NCI-H1436 treated with DMSO at 0.1 percent for 48 hours (cell line): ENCODE measurements at regions not wholly inside any gene's neighbourhood (a gene's known extent, or its start where the extent isn't known, plus 50 kb on each side); places are given as distances from the start of the nearest gene placed in this dataset.
"Not testable (repeated sequence)": the region's sequence is repeated elsewhere in the genome, so short reads cannot be mapped to it uniquely, and the experiment has no call there.

Source experiments
- DNase-seq: peaks from one replicate; lab custom pipeline; 2025; lab: John Stamatoyannopoulos, UW

DNA sequence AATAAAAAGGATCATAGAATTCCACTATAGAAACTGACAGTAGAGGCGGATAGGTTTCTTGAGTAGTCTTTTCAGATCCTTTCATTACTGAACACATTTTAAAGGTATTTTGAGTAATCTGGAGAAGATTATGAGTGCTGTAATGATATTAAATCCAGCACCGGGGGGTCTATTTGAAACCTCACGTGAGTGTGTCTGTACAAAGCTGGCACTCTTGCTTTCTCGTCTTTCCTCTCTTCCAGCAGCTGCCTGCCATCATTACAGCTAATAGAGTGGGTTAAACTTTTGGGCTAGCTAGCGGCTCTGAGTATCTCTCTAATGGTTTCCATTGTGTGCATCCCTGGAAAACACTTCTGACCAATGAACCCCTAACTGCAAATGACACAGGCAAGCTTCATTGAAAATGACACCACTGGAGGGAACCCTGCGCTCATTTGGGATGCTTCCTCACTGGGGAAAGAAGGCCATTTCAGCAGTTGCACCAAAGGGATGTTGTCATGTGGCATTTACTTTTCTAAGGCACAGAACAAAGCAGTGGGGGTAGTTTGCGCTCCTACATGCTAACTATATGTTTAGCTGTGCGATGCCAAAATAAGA lies 101.0 kb downstream of the HRH4 start:
- no peak for DNase-seq

DNA sequence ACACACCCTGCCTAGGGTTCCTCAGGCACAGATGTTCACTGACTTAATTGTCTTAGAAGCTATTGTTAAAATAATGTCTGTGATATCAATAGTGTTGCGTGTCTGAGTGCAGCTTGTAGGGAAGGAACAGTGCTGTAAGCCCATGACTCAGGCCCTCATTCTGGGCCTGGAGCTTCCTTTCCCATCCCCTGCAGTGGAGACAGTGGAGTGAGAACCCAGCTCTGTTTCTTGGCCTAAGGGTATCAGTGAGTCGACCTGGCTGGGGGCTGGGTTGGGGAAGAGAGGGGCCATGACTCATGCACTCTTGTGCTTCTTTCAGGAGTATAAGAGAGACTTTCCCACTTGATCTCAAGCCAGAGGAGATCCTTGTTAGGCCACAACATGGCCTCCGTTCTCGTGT lies 106.8 kb downstream of the HRH4 start:
- DNase-seq: no peak

DNA sequence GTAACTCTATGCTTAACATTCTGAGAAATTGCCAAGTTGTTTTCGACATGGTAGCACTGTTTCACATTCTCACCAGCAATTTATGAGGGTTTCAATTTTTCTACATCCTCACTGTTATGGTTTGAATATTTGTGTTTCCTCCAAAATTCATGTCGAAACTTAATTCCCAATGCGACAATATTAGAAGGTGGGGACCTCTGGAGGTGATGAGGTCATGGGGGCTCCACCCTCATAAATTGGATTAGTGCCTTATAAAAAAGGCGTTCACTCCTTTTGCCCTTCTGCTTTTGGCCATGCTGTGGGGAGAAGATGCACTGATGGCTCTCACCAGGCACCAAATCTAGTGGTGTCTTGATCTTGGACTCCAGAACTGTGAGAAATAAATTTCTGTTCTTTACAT lies 110.3 kb downstream of the HRH4 start:
- no peak for DNase-seq

DNA sequence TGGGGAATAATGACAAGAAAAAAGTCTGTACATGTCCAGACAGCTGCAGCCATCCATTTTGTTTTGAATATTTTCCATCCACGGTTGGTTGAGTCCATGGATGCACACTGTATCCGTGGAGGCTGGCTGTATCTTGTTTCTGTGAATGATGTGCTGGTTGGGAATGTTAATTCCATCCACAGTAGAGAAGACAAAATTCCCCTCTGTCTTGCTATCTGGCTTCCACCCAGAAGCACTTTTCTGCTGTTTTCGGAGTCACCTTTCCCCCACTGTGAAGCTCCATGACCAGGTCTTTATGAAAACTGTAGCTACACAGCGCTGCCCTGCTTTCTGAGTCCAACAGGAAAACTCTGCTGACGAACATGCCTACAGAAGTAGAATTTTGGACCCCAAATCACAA lies 122.3 kb downstream of the HRH4 start:
- no peak for DNase-seq

DNA sequence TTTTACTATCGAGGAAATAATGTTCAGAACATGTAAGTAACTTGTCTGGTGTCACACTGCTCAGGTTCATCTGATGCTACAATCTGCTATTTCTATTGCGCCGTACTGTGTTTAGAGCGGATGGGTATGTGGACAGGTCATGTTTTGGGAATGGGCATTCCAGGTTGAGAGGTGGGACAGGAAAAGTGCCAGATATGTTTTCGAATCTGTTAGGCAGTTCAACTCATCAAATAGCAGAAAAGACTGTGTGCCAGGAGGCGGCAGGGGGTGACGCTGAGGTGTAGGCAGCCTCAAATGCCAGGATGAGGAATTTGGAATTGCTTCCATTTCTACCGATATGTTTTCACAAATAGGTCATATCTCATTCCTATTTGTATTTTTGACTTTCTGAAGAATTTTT lies 123.8 kb downstream of the HRH4 start:
- no peak for DNase-seq

DNA sequence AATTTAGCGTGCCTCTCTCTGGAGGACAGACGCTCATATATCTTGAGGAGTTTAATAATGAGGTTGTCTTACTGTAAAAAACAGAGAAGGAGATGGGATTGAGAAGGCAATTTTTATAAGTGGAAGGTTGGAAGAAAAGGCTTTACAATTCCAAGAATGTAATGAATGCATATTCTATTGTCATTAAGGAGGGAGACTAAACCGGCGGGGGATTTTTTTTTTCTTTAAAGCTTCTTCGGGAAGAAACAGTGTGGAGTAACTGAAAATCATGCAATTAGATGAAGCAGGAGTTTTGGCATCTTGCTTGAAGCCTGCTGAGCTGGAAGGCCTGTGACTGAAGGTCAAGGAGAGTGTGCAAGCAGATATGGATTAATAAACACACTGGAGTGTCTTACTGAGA lies 124.4 kb downstream of the HRH4 start:
- no peak for DNase-seq

DNA sequence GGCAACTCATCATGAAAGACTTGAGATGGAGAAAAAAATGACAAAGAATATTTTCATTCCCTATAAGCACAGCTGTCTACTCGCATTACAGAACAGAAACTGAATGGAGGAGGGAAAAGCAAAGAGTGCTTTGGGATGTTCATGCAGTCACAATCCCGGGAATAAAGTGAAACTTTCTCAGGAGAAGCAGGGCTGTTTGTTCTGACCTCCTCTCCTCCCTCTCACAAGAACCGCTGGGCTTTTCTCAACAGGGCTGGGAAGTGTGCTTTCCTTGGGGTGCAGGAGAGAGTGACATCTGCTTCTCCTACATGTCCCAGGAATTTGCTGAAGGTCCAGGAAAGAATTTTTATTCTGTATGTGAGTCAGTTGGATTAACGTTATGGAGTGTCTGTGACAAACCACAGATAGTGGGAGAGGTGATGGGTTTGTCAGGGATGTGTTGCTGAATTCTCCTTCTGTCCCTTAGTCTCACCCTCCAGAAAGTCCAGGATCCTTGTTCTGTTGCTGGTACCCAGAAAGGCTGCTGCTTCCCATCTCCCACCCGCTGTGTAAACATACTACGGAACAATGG lies 125.6 kb downstream of the HRH4 start:
- no peak for DNase-seq

DNA sequence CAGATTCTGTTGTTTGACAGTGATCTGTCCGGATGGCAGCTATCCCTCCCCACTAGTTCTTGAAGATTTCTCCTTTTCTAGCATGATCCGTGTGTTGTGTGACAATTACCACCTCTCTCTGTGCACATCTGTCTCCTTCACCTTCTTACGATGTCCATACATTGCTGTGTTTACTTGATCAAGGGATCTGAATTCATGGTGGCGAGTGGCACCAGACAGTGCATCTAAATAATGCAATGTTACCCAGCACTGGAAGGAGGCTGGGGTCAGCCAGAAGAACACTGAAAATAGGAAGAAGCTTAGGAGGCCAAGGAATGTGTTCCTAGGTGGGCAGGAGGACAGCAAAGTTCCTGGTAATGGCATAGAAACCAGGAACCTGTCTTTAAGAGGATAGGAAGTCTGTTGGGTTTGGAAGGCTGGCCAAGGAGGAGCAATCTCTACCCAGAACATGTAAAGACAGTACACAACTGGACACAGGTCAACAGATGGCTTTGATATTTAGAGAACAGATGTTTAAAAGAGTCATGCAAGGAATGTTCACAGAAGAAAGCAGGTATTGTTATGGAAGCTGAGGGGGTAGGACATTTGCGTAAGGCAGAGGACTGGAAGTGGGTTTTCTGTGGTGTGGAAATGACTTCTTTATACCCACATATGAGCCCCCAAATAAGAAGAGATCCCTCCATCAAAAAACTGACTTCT lies 126.4 kb downstream of the HRH4 start:
- DNase-seq: no peak

DNA sequence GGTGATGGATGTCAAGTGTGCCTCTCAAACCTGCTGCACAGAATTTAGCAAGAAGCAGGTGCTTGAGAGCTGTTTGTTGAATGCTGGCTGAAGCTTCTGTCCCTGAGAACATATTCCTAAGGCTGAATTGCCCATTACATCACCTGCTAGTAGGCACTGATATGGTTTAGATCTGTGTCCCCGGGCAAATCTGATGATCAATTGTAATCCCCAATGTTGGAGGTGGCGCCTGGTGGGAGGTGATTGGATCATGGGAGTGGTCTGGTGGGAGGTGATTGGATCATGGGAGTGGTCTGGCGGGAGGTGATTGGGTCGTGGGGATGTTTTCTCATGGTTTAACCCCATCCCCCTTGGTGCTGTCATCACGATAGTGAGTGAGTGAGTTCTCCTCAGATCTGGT lies 128.0 kb downstream of the HRH4 start:
- no peak for DNase-seq

DNA sequence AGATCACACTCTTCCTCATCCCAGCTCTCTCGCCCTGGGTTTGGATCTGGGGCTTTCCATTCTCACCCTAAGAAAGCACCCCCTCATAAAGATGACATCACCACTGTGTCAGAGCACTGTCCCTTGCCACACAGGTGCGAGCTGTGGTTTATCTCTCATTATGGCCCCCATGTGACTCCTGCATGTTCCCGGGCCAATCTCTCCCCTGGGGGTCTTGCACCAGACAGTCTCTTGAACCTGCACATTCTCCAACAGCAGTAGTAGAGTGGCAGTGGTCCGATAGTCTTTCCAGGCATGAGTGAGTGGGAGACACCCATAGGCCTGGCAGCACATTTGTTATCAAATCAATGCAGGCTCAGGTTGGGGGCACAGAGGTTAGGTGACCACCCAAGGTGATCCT lies 130.5 kb downstream of the HRH4 start:
- no peak for DNase-seq

DNA sequence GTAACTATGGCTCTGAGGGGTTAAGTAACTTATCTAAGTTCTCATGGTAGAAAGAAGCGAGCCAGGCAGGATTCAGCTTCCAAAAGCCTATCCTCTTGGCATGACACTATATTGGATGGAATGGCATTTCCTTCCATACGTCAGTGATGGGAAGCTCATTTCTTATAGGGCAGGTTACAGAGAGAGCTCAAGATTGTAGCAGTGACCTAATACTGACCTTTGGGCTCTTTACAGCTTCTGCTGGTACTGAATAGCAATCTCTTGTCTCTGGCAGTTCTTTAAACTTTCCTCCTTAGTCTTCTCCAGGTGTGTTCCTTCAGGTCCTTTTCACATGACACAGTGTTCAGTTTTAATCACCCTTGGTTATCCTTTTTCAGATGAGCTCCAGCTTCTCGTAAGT lies 133.0 kb downstream of the HRH4 start:
- no peak for DNase-seq

DNA sequence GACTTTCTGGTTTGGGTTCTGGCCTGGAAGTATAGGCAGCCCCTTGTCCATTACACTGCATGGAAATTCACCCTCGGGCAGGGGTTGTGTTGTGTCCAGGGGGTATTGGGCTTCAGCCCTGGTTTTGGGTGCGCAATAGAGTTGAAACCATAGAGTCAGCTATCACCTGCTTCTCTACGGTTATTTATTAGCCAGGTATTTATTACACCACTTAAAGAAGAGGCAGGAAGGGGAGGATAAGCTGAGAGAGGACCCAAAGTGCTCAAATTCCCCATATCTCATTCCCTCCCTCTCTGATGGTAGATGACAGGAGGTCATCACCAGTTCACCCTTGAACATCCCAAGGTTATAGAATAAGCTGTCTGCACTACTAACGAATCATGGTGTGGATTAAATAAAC lies 133.4 kb downstream of the HRH4 start:
- no peak for DNase-seq

DNA sequence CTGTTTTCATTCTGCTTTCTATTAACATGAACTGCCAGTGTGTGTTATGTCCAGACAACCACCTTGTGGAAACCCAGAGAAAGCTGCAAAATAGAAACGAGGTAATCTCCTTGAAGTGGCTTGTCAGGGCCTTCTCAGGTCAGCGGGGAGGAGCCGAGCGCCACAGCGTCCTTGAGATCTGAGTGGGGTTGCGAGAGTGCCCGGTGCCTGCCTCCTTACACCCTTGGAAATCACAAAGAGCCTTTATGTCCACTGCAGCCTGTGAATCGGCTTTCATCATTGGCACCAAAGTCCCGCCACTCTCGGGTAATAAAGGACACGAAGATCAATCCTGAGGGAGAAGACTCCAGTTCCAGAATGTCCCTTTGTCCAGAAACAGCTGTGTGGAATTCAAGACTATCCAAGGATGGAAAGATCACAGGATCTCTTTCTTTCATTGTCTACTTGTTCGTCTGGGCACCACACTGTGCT lies 135.2 kb downstream of the HRH4 start:
- no peak for DNase-seq

DNA sequence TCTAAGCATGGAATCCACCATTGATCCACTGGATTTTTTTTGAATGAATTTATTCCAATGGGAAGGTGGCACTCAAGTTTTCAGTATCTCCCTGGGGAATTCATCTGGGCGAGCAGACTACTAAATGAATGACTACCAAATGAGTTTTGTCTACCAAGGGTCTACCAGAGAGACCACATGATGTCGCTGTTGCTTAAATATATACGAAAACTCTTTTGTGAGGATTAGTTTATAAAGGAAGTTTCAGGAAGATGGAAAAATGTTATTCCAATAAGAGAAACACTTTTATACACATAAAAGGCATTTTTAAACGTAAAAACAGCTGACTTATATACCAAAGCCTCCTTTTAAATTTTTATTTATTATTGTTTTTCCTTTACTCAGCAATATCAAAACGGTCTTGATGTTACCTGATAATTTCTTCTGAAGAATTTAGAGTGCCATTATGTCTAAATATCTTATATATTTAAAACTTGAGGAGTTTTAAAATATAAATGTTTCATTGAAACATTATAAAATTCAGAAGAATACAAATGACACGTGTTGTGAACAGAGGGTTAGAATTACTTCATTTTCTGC lies 139.7 kb downstream of the HRH4 start:
- DNase-seq: peak; percentile 44

DNA sequence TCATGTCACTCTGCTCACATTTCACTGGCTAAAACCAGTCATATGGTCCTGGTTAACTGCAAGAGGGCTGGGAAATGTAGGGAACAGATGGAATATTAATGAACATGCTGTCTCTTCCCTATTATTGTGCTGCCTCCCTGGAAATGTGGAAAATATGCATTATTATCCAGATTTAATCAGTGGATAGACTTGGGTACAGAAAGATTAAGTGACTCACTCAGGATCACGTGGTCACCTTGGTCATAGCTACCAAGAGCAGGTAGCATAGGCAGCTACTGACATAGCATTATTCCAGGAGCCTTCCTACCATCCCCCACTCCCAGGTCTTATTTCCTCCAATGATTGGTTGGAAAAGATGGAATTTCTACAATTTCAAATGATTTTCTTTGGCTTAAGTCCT lies 141.1 kb downstream of the HRH4 start:
- DNase-seq: no peak

DNA sequence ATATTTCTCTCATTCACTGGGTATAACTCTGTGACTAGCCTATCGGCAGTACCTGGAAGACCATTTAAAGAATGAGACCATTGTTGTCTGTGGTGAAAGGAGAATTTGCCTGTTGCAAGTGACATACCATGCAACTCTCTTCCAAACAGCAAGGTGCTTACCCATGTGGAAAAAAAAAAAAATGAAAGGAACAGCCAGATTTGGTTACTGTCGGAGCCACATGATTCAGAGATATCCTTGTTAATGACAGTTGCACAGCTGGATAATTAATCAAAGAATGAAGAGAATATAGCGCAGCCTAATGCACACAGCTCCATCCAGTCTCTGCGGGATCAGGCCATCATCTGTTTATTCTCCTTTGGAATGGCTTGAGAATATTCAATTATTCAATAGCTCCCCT lies 141.8 kb downstream of the HRH4 start:
- no peak for DNase-seq

DNA sequence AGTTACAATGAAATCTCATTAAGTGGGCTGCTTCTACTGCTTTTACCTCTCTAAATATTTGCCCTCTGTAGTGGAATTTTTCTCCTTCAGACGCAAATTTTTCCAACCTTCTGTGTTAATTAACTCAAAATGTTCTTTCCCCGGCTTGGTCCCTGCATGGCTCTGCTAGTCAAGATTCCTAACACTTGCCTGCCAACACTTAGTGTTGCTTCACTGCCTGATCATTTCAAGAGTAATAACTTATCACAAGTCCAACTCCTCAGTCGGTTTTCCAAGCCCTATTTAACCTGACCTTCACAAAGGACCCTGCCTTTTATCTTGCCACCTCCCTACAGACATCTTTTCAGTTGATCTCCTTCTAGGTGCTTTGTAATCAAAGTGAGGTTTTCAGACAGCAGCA lies 142.7 kb downstream of the HRH4 start:
- DNase-seq: no peak

DNA sequence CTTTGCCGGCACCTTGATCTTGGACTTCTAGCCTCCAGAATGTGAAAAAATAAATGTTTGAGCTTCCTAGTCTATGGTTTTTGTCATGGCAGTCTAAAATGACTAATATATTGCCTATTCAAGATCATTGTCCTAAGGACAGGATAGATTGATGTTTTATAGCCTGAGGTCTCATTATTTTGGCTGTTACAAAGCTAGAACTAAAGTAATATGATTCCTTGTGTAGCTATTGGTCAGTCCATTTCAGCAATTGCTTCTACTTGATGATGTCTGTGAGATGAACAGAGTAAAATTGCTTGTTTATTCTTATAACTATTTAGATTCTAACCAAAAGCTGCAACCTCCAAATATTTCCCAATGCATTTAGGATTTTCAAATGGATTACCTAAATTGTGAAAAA lies 145.0 kb downstream of the HRH4 start:
- DNase-seq: no peak

DNA sequence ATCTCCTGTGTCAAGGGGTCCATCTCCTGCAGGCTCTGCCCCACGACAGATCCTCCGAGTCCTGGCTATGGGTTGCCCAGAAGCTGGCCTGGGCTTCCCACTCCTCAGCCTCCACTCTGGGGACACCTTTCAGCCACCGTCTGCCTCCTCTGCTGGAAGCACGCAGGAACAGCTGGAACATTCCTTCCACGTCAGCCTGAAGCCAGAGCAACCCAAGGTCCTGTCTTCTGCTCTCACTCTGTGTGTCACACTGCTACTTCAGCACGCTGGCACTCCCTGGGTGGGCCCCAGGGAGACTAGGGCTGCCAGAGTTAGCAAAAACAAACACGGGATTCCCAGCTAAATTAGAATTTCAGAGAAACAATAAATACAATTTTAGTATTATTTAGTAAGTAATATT lies 148.8 kb downstream of the HRH4 start:
- DNase-seq: no peak

DNA sequence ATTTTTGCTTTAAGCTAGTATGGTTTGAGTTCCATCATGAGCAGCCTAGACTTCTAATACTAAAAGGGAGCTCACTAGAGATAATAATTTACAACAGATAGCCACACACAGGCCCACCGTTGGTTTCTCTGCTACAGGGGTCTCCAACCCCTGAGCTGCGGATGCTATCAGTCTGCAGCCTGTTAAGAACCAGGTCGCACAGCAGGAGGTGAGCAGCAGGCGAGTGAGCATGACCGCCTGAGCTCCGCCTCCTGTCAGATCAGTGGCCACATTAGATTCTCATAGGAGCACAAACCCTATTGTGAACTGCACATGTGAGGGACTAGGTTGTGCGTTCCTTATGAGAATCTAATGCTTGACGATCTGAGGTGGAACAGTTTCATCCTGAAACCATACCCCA lies 150.6 kb downstream of the HRH4 start:
- DNase-seq: no peak

DNA sequence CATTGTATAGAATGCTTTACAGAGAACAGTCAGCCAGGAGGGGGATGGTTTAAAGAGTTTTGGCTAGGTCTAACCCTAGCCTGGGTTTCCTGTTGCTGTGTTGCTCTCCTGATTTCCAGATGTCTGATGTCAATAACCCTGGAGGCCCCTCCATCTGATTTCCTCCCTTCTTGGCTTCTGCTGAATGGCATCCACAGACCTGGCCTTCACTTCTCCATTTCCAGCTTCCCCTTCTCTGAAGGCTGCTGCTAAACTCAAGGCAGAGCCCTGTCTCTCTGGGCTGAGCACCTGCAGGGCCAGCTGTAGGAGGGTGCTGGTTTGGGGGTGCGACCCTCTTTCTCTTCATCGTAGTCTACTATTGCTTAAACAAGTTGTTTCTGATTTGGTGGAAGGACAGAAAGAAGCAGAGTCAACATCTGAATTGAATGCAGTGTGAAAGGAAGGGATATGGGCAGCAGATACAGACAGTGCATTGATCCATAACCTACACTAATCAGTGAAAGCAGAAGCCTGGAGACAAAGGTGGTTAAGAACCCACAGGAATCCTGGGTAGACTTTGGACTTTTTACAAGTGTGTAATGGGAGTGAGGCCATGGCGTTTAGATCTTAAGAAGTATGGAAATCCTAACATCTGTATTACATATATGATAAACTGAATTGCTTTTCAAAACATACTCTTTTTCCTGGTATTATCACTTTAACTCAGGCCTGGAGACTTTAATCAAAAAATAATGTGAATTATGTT lies 153.6 kb downstream of the HRH4 start:
- no peak for DNase-seq

DNA sequence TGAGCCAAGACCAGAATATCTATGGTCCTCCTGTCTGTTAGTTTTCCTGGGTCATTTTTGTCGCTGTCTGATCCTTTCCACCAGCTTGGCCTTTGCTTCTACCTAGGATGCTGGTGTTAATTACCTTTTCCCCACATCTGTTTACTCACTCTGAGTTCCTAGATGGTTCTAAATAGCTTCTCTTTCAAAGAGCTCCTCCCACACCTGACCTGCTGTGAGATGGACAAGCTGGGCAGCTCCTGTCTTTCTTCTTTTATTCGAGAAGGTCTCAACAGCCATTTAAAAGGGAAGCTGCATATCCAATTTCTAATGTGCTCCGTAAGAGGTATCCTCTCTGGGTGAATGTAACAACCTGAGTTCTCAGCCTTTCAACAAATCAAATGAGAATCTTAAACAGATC lies 156.2 kb downstream of the HRH4 start:
- DNase-seq: no peak

DNA sequence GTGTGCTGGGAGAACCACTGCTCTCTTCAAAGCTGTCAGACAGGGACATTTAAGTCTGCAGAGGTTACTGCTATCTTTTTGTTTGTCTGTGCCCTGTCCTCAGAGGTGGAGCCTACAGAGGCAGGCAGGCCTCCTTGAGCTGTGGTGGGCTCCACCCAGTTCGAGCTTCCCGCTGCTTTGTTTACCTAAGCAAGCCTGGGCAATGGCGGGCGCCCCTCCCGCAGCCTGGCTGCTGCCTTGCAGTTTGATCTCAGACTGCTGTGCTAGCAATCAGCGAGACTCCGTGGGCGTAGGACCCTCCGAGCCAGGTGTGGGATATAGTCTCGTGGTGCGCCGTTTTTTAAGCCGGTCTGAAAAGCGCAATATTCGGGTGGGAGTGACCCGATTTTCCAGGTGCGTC lies 164.0 kb downstream of the HRH4 start:
- not testable (repeated sequence) for DNase-seq
